Testis (tissue), 2 donors: ENCODE measurements at regions not wholly inside any gene's neighbourhood (a gene's known extent, or its start where the extent isn't known, plus 50 kb on each side); places are given as distances from the start of the nearest gene placed in this dataset.

ENCODE experiments used
- POLR2A ChIP-seq: fragments of 450-650 bp; IDR thresholded peaks from one replicate; pipeline ENCODE4 v1.6.1; 2017; ENCODE audit warnings: antibody characterized with exemption, mild to moderate bottlenecking, moderate library complexity
- TF ChIP-seq, protein P1 (sequence below), 3 experiments: fragments of 450-650 bp in 2 of 3; fragments of 200-600 bp in 1 of 3; sonication (generic) in 1 of 3; IDR thresholded peaks; one replicate each; pipeline ENCODE4 v1.5.1; 2016 to 2019; ENCODE audit warnings: antibody characterized with exemption in 3 of 3, mild to moderate bottlenecking in 2 of 3, moderate library complexity in 1 of 3

- TF ChIP-seq, protein P1, sequence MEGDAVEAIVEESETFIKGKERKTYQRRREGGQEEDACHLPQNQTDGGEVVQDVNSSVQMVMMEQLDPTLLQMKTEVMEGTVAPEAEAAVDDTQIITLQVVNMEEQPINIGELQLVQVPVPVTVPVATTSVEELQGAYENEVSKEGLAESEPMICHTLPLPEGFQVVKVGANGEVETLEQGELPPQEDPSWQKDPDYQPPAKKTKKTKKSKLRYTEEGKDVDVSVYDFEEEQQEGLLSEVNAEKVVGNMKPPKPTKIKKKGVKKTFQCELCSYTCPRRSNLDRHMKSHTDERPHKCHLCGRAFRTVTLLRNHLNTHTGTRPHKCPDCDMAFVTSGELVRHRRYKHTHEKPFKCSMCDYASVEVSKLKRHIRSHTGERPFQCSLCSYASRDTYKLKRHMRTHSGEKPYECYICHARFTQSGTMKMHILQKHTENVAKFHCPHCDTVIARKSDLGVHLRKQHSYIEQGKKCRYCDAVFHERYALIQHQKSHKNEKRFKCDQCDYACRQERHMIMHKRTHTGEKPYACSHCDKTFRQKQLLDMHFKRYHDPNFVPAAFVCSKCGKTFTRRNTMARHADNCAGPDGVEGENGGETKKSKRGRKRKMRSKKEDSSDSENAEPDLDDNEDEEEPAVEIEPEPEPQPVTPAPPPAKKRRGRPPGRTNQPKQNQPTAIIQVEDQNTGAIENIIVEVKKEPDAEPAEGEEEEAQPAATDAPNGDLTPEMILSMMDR (IDR thresholded peaks at IDR 0.05) = no peak
- TF ChIP-seq POLR2A = no peak
Measured at GRCh38 chr9:3650994-3651622, 125.3 kb upstream of the RFX3 start.
